Nephron (organoid): ENCODE measurements at regions not wholly inside any gene's neighbourhood (a gene's known extent, or its start where the extent isn't known, plus 50 kb on each side); places are given as distances from the start of the nearest gene placed in this dataset.

Source experiments
- H3K27ac Mint-ChIP-seq, 3 experiments: 2 replicates each; pipeline ENCODE4 v1.8.0; 2020; ENCODE audit warnings: mixed read lengths in 3 of 3, mild to moderate bottlenecking in 2 of 3, moderate library complexity in 1 of 3
- H3K27me3 Mint-ChIP-seq: 2 replicates; pipeline ENCODE4 v1.8.0; 2021; ENCODE audit warnings: low read depth, mild to moderate bottlenecking, moderate library complexity, mixed read lengths
- H3K36me3 Mint-ChIP-seq: 2 replicates; pipeline ENCODE4 v1.8.0; 2020; ENCODE audit warnings: low read depth, mixed read lengths
- H3K4me1 Mint-ChIP-seq: 2 replicates; pipeline ENCODE4 v1.8.0; 2020; ENCODE audit warnings: mixed read lengths
- H3K4me3 Mint-ChIP-seq, 3 experiments: 2 replicates each; pipeline ENCODE4 v1.8.0; 2020; ENCODE audit warnings: mild to moderate bottlenecking in 3 of 3, mixed read lengths in 3 of 3, moderate library complexity in 2 of 3
- H3K9me3 Mint-ChIP-seq: 2 replicates; pipeline ENCODE4 v1.8.0; 2020; ENCODE audit warnings: mixed read lengths
- TF ChIP-seq, protein P1 (sequence below), 3 experiments: fragments of 200-600 bp; sonication (generic); IDR thresholded peaks; one replicate each; pipeline ENCODE4 v1.5.0; 2021; ENCODE audit warnings: antibody characterized with exemption in 3 of 3; ENCODE audit not compliant: unreplicated experiment in 3 of 3

DNA sequence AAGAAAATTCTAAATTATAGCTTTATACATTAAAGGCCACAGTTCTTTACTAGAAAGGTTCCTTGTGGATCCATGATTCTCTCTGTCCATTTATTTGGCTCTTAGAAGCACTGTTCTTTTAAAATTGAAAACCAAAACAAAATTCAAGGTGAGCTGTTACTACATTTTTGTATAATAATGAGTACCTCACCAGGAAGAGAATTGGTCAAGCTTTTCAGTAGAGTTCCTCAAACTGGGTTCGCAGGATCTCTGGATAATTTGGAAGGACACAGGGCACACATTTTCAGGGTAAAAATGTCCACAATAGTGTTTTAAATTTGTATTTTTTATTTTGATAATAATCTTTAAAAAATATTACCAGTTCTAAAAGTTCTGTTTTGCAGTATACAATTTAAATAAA is 93.0 kb downstream of the PPP1R3A start:
- TF ChIP-seq, protein P1, sequence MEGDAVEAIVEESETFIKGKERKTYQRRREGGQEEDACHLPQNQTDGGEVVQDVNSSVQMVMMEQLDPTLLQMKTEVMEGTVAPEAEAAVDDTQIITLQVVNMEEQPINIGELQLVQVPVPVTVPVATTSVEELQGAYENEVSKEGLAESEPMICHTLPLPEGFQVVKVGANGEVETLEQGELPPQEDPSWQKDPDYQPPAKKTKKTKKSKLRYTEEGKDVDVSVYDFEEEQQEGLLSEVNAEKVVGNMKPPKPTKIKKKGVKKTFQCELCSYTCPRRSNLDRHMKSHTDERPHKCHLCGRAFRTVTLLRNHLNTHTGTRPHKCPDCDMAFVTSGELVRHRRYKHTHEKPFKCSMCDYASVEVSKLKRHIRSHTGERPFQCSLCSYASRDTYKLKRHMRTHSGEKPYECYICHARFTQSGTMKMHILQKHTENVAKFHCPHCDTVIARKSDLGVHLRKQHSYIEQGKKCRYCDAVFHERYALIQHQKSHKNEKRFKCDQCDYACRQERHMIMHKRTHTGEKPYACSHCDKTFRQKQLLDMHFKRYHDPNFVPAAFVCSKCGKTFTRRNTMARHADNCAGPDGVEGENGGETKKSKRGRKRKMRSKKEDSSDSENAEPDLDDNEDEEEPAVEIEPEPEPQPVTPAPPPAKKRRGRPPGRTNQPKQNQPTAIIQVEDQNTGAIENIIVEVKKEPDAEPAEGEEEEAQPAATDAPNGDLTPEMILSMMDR (IDR thresholded peaks at IDR 0.05; ENCODE audit: unreplicated experiment in 3 of 3), result no peak
- Mint-ChIP-seq H3K36me3 (no peaks in the 10 kb centered on the region), H3K27ac (no peak overlapping the region), H3K27me3 (no peaks in the 10 kb centered on the region), H3K4me1 (peaks cover 6% of the 10 kb centered on the region), H3K4me3 (no peak overlapping the region), H3K9me3 (no peaks in the 10 kb centered on the region)

GRCh38 chr7:113824117-113824823 is 94.5 kb downstream of the PPP1R3A start:
- no peak overlapping the region for H3K27ac Mint-ChIP-seq
- no peak overlapping the region for H3K4me3 Mint-ChIP-seq
- H3K4me1 Mint-ChIP-seq, result peaks cover 6% of the 10 kb centered on the region
- H3K36me3 Mint-ChIP-seq, result no peaks in the 10 kb centered on the region
- H3K9me3 Mint-ChIP-seq, result no peaks in the 10 kb centered on the region
- H3K27me3 Mint-ChIP-seq, result no peaks in the 10 kb centered on the region
- TF ChIP-seq, protein P1 (IDR thresholded peaks at IDR 0.05; ENCODE audit: unreplicated experiment in 3 of 3), result no peak

DNA sequence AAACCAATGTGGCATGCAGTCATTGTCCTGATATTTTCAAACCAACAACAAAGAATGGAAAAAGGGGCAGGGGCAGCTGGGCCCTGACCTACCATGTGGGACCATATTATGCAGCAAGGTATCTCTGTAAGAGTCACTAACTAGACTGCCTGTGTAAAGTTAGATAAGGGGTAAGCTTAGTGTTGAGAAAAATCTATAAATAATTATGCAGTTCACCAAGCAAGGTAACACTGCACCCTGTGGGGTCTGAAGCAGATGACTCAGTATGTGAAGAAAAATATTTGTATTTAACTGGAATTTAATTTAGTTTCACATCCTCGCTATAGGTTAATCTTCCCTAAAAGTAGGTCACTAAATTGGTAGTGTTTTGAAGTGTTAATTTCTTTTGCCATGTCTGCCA is 99.3 kb downstream of the PPP1R3A start:
- no peaks in the 10 kb centered on the region for H3K9me3 Mint-ChIP-seq
- peaks cover 3% of the 10 kb centered on the region for H3K27me3 Mint-ChIP-seq
- no peaks in the 10 kb centered on the region for H3K36me3 Mint-ChIP-seq
- H3K27ac Mint-ChIP-seq, result no peak overlapping the region
- TF ChIP-seq, protein P1 (IDR thresholded peaks at IDR 0.05; ENCODE audit: unreplicated experiment in 3 of 3), result no peak
- H3K4me1 Mint-ChIP-seq, result peaks cover 4% of the 10 kb centered on the region
- no peak overlapping the region for H3K4me3 Mint-ChIP-seq

DNA sequence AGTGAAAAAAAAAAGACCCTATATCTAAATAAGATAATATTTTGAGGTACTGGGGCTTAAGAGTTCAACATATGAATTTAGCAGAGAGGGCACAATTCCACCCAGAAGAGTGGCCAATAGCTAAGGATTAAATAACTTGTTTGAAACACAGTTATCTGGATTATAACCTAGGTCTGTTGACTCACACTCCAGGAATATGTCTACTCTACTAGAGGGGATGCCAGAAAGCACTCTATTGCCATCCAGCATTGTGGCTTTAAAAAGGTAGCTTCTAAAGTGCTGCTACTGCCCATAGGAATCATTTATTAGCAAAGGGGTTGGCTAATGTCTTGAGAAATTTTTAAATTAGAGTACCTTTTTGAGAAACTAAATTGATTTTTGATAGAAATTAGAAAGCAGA is 102.2 kb downstream of the PPP1R3A start:
- Mint-ChIP-seq H3K4me3 (no peak overlapping the region), H3K9me3 (no peaks in the 10 kb centered on the region), H3K4me1 (no peaks in the 10 kb centered on the region), H3K27me3 (peaks cover 3% of the 10 kb centered on the region), H3K27ac (no peak overlapping the region), H3K36me3 (no peaks in the 10 kb centered on the region)
- TF ChIP-seq, protein P1 (IDR thresholded peaks at IDR 0.05; ENCODE audit: unreplicated experiment in 3 of 3), result no peak

GRCh38 chr7:113813471-113813870 is 105.3 kb downstream of the PPP1R3A start:
- TF ChIP-seq, protein P1 (IDR thresholded peaks at IDR 0.05; ENCODE audit: unreplicated experiment in 3 of 3), result no peak
- no peaks in the 10 kb centered on the region for H3K9me3 Mint-ChIP-seq
- no peaks in the 10 kb centered on the region for H3K4me1 Mint-ChIP-seq
- H3K27ac Mint-ChIP-seq, result no peak overlapping the region
- no peaks in the 10 kb centered on the region for H3K27me3 Mint-ChIP-seq
- H3K4me3 Mint-ChIP-seq, result no peak overlapping the region
- no peaks in the 10 kb centered on the region for H3K36me3 Mint-ChIP-seq

DNA sequence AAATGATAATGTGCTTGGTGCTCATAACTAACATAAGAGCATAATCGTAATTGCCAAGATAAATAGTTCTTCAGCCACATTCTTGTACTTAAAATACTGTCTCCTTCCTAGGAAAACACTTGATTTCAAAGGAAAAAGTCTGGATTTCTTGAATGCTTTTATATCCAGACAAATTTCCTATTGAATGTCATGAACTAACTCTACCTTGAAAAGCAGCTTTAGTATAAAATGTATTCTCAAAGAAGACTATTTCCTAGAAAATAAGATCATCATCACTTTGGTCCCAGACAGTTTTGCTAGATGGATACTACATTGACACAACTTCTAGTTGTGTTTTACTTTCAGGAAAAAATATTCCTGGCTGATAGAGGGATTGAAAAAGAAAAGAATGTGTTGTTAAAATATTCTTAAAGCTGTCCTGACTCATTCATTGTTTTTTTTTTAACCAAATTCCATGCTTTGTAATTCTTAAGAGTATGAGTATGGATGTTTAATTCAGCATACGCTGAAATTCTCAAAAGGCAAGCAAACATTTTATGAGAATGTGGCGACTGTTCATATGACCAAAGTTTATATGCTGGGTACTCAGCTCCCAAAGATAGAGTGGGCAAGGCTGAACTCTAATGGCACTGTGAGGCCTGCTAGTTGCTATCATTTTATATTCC is 106.1 kb downstream of the PPP1R3A start:
- Mint-ChIP-seq H3K4me1 (no peaks in the 10 kb centered on the region), H3K4me3 (no peak overlapping the region), H3K27me3 (no peaks in the 10 kb centered on the region), H3K9me3 (no peaks in the 10 kb centered on the region), H3K36me3 (no peaks in the 10 kb centered on the region), H3K27ac (no peak overlapping the region)
- TF ChIP-seq, protein P1 (IDR thresholded peaks at IDR 0.05; ENCODE audit: unreplicated experiment in 3 of 3), result no peak
